ENCODE measurements at regions not wholly inside any gene's neighbourhood (a gene's known extent, or its start where the extent isn't known, plus 50 kb on each side); places are given as distances from the start of the nearest gene placed in this dataset.

- no peak for DNase-seq (ENCODE audit: low spot score, unreplicated experiment)
- Mint-ChIP-seq H3K9me3 (ENCODE audit: low read depth) (peaks cover 8% of the 10 kb centered on the region), H3K27me3 (no peaks in the 10 kb centered on the region), H3K4me3 (ENCODE audit: low read depth) (no peak overlapping the region), H3K36me3 (ENCODE audit: insufficient read depth) (no peaks in the 10 kb centered on the region), H3K27ac (no peak overlapping the region), H3K4me1 (ENCODE audit: low read depth) (peaks cover 34% of the 10 kb centered on the region)
- TF ChIP-seq CTCF (IDR thresholded peaks at IDR 0.05; ENCODE audit: unreplicated experiment) = no peak
These were observed 576.7 kb downstream of the OLFM4 start for GRCh38 chr13:53605326-53605725.

GRCh38 chr13:53612200-53612599 lies 583.6 kb downstream of the OLFM4 start:
- H3K27me3 Mint-ChIP-seq = no peaks in the 10 kb centered on the region
- H3K9me3 Mint-ChIP-seq (ENCODE audit: low read depth) = no peaks in the 10 kb centered on the region
- no peaks in the 10 kb centered on the region for H3K36me3 Mint-ChIP-seq (ENCODE audit: insufficient read depth)
- H3K4me1 Mint-ChIP-seq (ENCODE audit: low read depth) = peaks cover 20% of the 10 kb centered on the region
- no peak overlapping the region for H3K27ac Mint-ChIP-seq
- TF ChIP-seq CTCF (IDR thresholded peaks at IDR 0.05; ENCODE audit: unreplicated experiment) = no peak
- DNase-seq (ENCODE audit: low spot score, unreplicated experiment) = no peak
- H3K4me3 Mint-ChIP-seq (ENCODE audit: low read depth) = no peak overlapping the region

GRCh38 chr13:53622456-53622855 lies 593.8 kb downstream of the OLFM4 start:
- no peaks in the 10 kb centered on the region for H3K36me3 Mint-ChIP-seq (ENCODE audit: insufficient read depth)
- no peaks in the 10 kb centered on the region for H3K27me3 Mint-ChIP-seq
- no peak overlapping the region for H3K27ac Mint-ChIP-seq
- H3K4me1 Mint-ChIP-seq (ENCODE audit: low read depth) = no peaks in the 10 kb centered on the region
- DNase-seq (ENCODE audit: low spot score, unreplicated experiment) = no peak
- no peaks in the 10 kb centered on the region for H3K9me3 Mint-ChIP-seq (ENCODE audit: low read depth)
- no peak for TF ChIP-seq CTCF (IDR thresholded peaks at IDR 0.05; ENCODE audit: unreplicated experiment)
- H3K4me3 Mint-ChIP-seq (ENCODE audit: low read depth) = no peak overlapping the region

- Mint-ChIP-seq H3K9me3 (ENCODE audit: low read depth) (no peaks in the 10 kb centered on the region), H3K4me3 (ENCODE audit: low read depth) (no peak overlapping the region), H3K27ac (no peak overlapping the region), H3K36me3 (ENCODE audit: insufficient read depth) (no peaks in the 10 kb centered on the region), H3K27me3 (no peaks in the 10 kb centered on the region), H3K4me1 (ENCODE audit: low read depth) (no peaks in the 10 kb centered on the region)
- no peak for DNase-seq (ENCODE audit: low spot score, unreplicated experiment)
- no peak for TF ChIP-seq CTCF (IDR thresholded peaks at IDR 0.05; ENCODE audit: unreplicated experiment)
These were observed 594.5 kb downstream of the OLFM4 start for GRCh38 chr13:53623146-53623545.

- Mint-ChIP-seq H3K4me3 (ENCODE audit: low read depth) (no peak overlapping the region), H3K27ac (no peak overlapping the region), H3K4me1 (ENCODE audit: low read depth) (no peaks in the 10 kb centered on the region), H3K27me3 (no peaks in the 10 kb centered on the region), H3K9me3 (ENCODE audit: low read depth) (no peaks in the 10 kb centered on the region), H3K36me3 (ENCODE audit: insufficient read depth) (no peaks in the 10 kb centered on the region)
- no peak for TF ChIP-seq CTCF (IDR thresholded peaks at IDR 0.05; ENCODE audit: unreplicated experiment)
- no peak for DNase-seq (ENCODE audit: low spot score, unreplicated experiment)
These were observed 602.9 kb downstream of the OLFM4 start for GRCh38 chr13:53631511-53631910.
